ENCODE measurements at regions not wholly inside any gene's neighbourhood (a gene's known extent, or its start where the extent isn't known, plus 50 kb on each side); places are given as distances from the start of the nearest gene placed in this dataset.

DNA sequence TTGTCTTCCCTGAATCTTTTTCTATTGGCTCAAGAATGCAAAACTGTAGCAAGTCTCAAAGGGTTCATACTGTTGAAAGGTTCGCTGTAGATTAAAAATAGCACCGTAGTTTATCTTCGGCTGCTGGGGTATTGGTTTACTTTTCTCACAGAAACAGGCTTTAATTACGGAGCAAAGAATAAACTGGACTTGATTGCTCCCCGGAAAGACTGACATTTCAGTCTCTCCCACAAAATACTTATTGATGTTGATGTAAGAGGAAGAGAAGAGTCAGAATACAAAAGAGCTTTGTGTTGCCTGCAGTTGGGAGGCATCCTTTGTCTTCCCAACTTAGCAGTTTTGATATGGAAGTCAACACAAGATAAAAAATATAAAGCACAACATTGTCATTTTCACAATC is 183.9 kb upstream of the DMAC1 start:
- Mint-ChIP-seq H3K4me3 (no peak overlapping the region), H3K9me3 (no peaks in the 10 kb centered on the region; a peak in 1 of 5 replicates), H3K36me3 (ENCODE audit: insufficient read depth in 1 of 3, low read depth in 3 of 3) (no peaks in the 10 kb centered on the region), H3K27me3 (ENCODE audit: low read depth) (no peaks in the 10 kb centered on the region), H3K4me1 (peaks cover 34 to 39% of the 10 kb centered on the region in 2 experiments), H3K27ac (peak overlapping the region in 1 of 3 experiments; percentile 16; a peak in 2 of 7 replicates)
- H3K27ac ChIP-seq (ENCODE audit: insufficient read length, low read depth, low read length) = no peak overlapping the region
- H4K91ac ChIP-seq (ENCODE audit: insufficient read length, low read depth, low read length) = no peak overlapping the region
- H2BK15ac ChIP-seq (ENCODE audit: low read depth, low read length) = no peak overlapping the region
- H2AK5ac ChIP-seq (ENCODE audit: insufficient read length, low read length) = no peak overlapping the region
- H3K79me2 ChIP-seq (ENCODE audit: insufficient read depth, low read length) = no peaks in the 10 kb centered on the region
- H2BK20ac ChIP-seq (ENCODE audit: low read depth, low read length, poor library complexity, severe bottlenecking) = no peak overlapping the region
- no peaks in the 10 kb centered on the region for H3K79me1 ChIP-seq (ENCODE audit: insufficient read depth, low read depth, low read length, poor library complexity, severe bottlenecking)
- H3K9me3 ChIP-seq (ENCODE audit: control insufficient read depth, low read depth, low read length) = no peaks in the 10 kb centered on the region
- H4K5ac ChIP-seq (ENCODE audit: insufficient read length, low read depth, low read length) = no peak overlapping the region
- no peak overlapping the region for H3K14ac ChIP-seq (ENCODE audit: insufficient read depth, low read length)
- no peak overlapping the region for H3K56ac ChIP-seq (ENCODE audit: insufficient read length, low read depth, low read length)
- H3T11ph ChIP-seq (ENCODE audit: low read length) = no peak overlapping the region
- no peak overlapping the region for H3K9ac ChIP-seq (ENCODE audit: extremely low read depth, insufficient read length, low read length)
- no peak overlapping the region for H3K18ac ChIP-seq (ENCODE audit: insufficient read length, low read depth, low read length)
- no peaks in the 10 kb centered on the region for H4K20me1 ChIP-seq (ENCODE audit: control insufficient read depth, insufficient read depth, insufficient read length)
- H3K23ac ChIP-seq (ENCODE audit: insufficient read length, low read depth, low read length) = no peak overlapping the region
- WGBS (ENCODE audit: extremely low coverage, insufficient read length, low lambda C conversion rate) = no CpG with 5 or more reads among the region's 5 CpGs
- no peak for DNase-seq
- H2BK5ac ChIP-seq (ENCODE audit: insufficient read length, low read length) = no peak overlapping the region
- no peak overlapping the region for H2BK12ac ChIP-seq (ENCODE audit: insufficient read length, low read depth, low read length)
- H3K27me3 ChIP-seq (ENCODE audit: insufficient read depth, low read length) = no peaks in the 10 kb centered on the region
- TF ChIP-seq CTCF (conservative IDR thresholded peaks at IDR 0.05) = no peak
- no peaks in the 10 kb centered on the region for H3K23me2 ChIP-seq (ENCODE audit: insufficient read length, low read depth, low read length, poor library complexity, severe bottlenecking)
- no peaks in the 10 kb centered on the region; the same call in 1 of the 2 replicates for H3K4me1 ChIP-seq (ENCODE audit: insufficient read depth, low read length)
- H4K8ac ChIP-seq (replicated peaks; ENCODE audit: insufficient read length, low read depth, low read length) = no peak overlapping the region
- H3K4ac ChIP-seq (ENCODE audit: low read depth, low read length) = no peak overlapping the region
- H2BK120ac ChIP-seq (ENCODE audit: low read depth, low read length, poor library complexity, severe bottlenecking) = no peak overlapping the region
- no peak overlapping the region for H3K4me2 ChIP-seq (ENCODE audit: insufficient read depth, insufficient read length, low read length)
- H2AFZ ChIP-seq (ENCODE audit: low read length) = no peak overlapping the region

Data from H9 (cell line).